BLaER1 (cell line): ENCODE measurements at regions not wholly inside any gene's neighbourhood (a gene's known extent, or its start where the extent isn't known, plus 50 kb on each side); places are given as distances from the start of the nearest gene placed in this dataset.

Experiments
- H3K27ac ChIP-seq: shearing (Covaris generic); formaldehyde crosslinking; 2 replicates; pipeline ENCODE4 v1.8.1; 2022
- H3K27me3 ChIP-seq: shearing (Covaris generic); formaldehyde crosslinking; 2 replicates; pipeline ENCODE4 v1.8.1; 2022
- H3K36me3 ChIP-seq: shearing (Covaris generic); formaldehyde crosslinking; 2 replicates; pipeline ENCODE4 v1.8.1; 2022
- H3K4me1 ChIP-seq: shearing (Covaris generic); formaldehyde crosslinking; 2 replicates; pipeline ENCODE4 v1.8.1; 2022
- H3K4me2 ChIP-seq: shearing (Covaris generic); formaldehyde crosslinking; 2 replicates; pipeline ENCODE4 v1.8.1; 2022
- H3K4me3 ChIP-seq: shearing (Covaris generic); formaldehyde crosslinking; 2 replicates; pipeline ENCODE4 v1.8.1; 2022
- H3K9ac ChIP-seq: shearing (Covaris generic); formaldehyde crosslinking; 2 replicates; pipeline ENCODE4 v1.8.1; 2022
- H3K9me3 ChIP-seq: shearing (Covaris generic); formaldehyde crosslinking; 2 replicates; pipeline ENCODE4 v1.8.1; 2022
- H4K20me1 ChIP-seq: shearing (Covaris generic); formaldehyde crosslinking; 2 replicates; pipeline ENCODE4 v1.8.1; 2022
- Cebpa-rat ChIP-seq: shearing (Covaris generic); IDR thresholded peaks from 2 replicates; pipeline ENCODE4 v1.8.1; 2022

GRCh38 chr3:151630938-151631441, 102.7 kb upstream of the AADACL2 start:
- H3K36me3 ChIP-seq = no peaks in the 10 kb centered on the region
- H3K4me1 ChIP-seq = no peaks in the 10 kb centered on the region
- no peak overlapping the region for H3K27ac ChIP-seq
- H3K4me2 ChIP-seq = no peak overlapping the region
- TF ChIP-seq Cebpa-rat = no peak
- H3K27me3 ChIP-seq = no peaks in the 10 kb centered on the region
- H3K9me3 ChIP-seq = no peaks in the 10 kb centered on the region
- H3K4me3 ChIP-seq = no peak overlapping the region
- H3K9ac ChIP-seq = no peak overlapping the region
- no peaks in the 10 kb centered on the region for H4K20me1 ChIP-seq

GRCh38 chr3:151630035-151630434, 103.7 kb upstream of the AADACL2 start:
- Histone ChIP-seq H4K20me1 (no peaks in the 10 kb centered on the region), H3K27me3 (no peaks in the 10 kb centered on the region), H3K9ac (no peak overlapping the region), H3K36me3 (no peaks in the 10 kb centered on the region), H3K4me2 (no peak overlapping the region), H3K27ac (no peak overlapping the region), H3K4me3 (no peak overlapping the region), H3K9me3 (no peaks in the 10 kb centered on the region), H3K4me1 (no peaks in the 10 kb centered on the region)
- TF ChIP-seq Cebpa-rat = no peak

DNA sequence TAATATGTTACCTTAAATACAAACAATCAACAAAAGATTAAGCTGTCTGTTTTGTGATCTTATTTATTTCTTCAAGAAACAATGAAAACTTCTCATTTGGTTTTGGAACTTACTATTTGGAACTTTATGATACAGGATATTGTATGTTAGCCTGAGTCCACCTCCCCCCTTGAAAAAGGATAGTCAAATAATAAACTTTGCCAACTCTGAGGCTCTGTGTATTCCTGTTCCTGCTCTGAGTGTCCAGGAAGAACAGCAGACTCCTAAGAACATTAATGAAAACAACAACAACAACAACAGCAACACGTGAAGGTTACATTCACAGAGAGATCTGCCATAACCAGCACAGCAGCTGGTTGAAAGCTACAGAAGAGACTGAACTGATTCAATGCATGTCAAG, 108.1 kb upstream of the AADACL2 start:
- H3K27me3 ChIP-seq = no peaks in the 10 kb centered on the region
- TF ChIP-seq Cebpa-rat = no peak
- no peaks in the 10 kb centered on the region for H3K36me3 ChIP-seq
- no peak overlapping the region for H3K27ac ChIP-seq
- no peak overlapping the region for H3K4me2 ChIP-seq
- no peak overlapping the region for H3K4me3 ChIP-seq
- no peaks in the 10 kb centered on the region for H3K9me3 ChIP-seq
- H4K20me1 ChIP-seq = no peaks in the 10 kb centered on the region
- H3K9ac ChIP-seq = no peak overlapping the region
- no peaks in the 10 kb centered on the region for H3K4me1 ChIP-seq

- TF ChIP-seq Cebpa-rat = no peak
- no peaks in the 10 kb centered on the region for H3K36me3 ChIP-seq
- no peak overlapping the region for H3K27ac ChIP-seq
- H3K27me3 ChIP-seq = no peaks in the 10 kb centered on the region
- no peaks in the 10 kb centered on the region for H3K9me3 ChIP-seq
- H3K9ac ChIP-seq = no peak overlapping the region
- no peak overlapping the region for H3K4me2 ChIP-seq
- H3K4me3 ChIP-seq = no peak overlapping the region
- no peaks in the 10 kb centered on the region for H4K20me1 ChIP-seq
- H3K4me1 ChIP-seq = no peaks in the 10 kb centered on the region
These were observed 108.6 kb upstream of the AADACL2 start for GRCh38 chr3:151625086-151625485.

GRCh38 chr3:151620071-151620470, 113.7 kb upstream of the AADACL2 start:
- Histone ChIP-seq H4K20me1 (no peaks in the 10 kb centered on the region), H3K9me3 (no peaks in the 10 kb centered on the region), H3K9ac (no peak overlapping the region), H3K36me3 (no peaks in the 10 kb centered on the region), H3K4me1 (no peaks in the 10 kb centered on the region), H3K27me3 (no peaks in the 10 kb centered on the region), H3K4me3 (no peak overlapping the region), H3K27ac (no peak overlapping the region), H3K4me2 (no peak overlapping the region)
- TF ChIP-seq Cebpa-rat = no peak

DNA sequence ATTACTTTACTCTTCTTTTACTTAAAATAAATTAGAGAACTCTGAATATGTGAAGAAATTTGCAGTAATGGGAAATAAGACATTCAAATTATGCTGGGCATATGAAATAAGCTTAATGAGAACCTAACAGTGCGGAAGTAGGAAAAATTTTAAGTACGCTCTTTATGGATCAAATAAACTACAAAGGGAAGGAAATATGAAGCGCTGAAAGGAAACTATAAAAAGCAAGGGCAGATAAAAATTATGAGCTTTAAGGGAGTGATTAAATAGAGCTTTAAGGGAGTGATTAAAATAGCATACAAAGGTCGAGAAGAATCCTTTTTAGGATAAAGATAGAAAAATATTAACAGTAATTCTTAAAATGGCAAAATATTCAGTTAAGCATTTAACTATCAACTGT, 118.3 kb upstream of the AADACL2 start:
- Histone ChIP-seq H3K9me3 (no peaks in the 10 kb centered on the region), H3K27me3 (no peaks in the 10 kb centered on the region), H3K4me3 (no peak overlapping the region), H3K9ac (no peak overlapping the region), H3K36me3 (no peaks in the 10 kb centered on the region), H4K20me1 (no peaks in the 10 kb centered on the region), H3K4me1 (no peaks in the 10 kb centered on the region), H3K27ac (no peak overlapping the region), H3K4me2 (no peak overlapping the region)
- TF ChIP-seq Cebpa-rat = no peak

DNA sequence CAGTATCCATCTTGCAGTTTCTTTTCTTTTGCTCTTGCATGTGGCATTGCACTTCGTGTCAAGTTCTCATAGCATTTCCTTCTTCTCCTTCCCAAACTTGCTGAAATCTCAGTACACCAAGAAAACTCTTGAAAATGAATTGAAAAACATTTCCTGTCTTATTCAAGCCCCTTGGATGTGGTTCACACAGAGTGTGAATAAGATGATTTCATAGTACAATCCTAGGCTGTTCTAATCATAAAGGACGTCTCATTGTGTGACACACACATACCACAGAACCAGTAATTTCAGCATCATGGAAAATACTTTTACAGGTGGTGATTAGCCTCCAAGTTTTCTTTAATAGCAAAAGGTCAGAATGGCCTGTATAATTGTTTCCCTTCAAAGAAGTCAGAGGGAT, 121.6 kb upstream of the AADACL2 start:
- Histone ChIP-seq H4K20me1 (no peaks in the 10 kb centered on the region), H3K4me3 (no peak overlapping the region), H3K9me3 (no peaks in the 10 kb centered on the region), H3K36me3 (no peaks in the 10 kb centered on the region), H3K4me1 (no peaks in the 10 kb centered on the region), H3K27ac (no peak overlapping the region), H3K4me2 (no peak overlapping the region), H3K9ac (no peak overlapping the region), H3K27me3 (no peaks in the 10 kb centered on the region)
- no peak for TF ChIP-seq Cebpa-rat

DNA sequence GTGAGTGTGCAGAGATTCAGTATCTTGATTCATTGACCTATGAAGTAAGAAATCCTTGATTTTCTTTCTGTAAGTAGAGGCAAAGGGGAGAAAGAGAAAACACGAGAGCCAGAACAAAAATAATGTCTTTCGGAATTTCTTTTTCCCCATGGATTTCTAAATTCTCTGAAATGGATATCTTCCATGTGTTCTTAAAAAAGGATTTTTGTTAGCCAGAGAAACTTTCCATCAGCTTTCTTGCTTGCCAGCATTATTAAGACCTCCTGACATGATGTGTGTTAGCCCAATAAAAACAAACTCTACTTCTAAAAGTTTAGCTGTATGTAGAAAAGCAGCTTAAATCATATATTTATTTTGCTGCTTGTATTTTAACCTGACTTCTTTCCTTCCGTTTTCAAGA, 122.3 kb upstream of the AADACL2 start:
- Histone ChIP-seq H3K4me1 (no peaks in the 10 kb centered on the region), H3K4me3 (no peak overlapping the region), H4K20me1 (no peaks in the 10 kb centered on the region), H3K9ac (no peak overlapping the region), H3K27me3 (no peaks in the 10 kb centered on the region), H3K4me2 (no peak overlapping the region), H3K36me3 (no peaks in the 10 kb centered on the region), H3K27ac (no peak overlapping the region), H3K9me3 (no peaks in the 10 kb centered on the region)
- TF ChIP-seq Cebpa-rat = no peak

- H3K9me3 ChIP-seq = no peaks in the 10 kb centered on the region
- no peaks in the 10 kb centered on the region for H4K20me1 ChIP-seq
- TF ChIP-seq Cebpa-rat = no peak
- no peaks in the 10 kb centered on the region for H3K4me1 ChIP-seq
- no peak overlapping the region for H3K9ac ChIP-seq
- H3K27me3 ChIP-seq = no peaks in the 10 kb centered on the region
- no peak overlapping the region for H3K27ac ChIP-seq
- H3K36me3 ChIP-seq = no peaks in the 10 kb centered on the region
- H3K4me2 ChIP-seq = no peak overlapping the region
- no peak overlapping the region for H3K4me3 ChIP-seq
These were observed 124.2 kb upstream of the AADACL2 start for GRCh38 chr3:151609491-151609890.

DNA sequence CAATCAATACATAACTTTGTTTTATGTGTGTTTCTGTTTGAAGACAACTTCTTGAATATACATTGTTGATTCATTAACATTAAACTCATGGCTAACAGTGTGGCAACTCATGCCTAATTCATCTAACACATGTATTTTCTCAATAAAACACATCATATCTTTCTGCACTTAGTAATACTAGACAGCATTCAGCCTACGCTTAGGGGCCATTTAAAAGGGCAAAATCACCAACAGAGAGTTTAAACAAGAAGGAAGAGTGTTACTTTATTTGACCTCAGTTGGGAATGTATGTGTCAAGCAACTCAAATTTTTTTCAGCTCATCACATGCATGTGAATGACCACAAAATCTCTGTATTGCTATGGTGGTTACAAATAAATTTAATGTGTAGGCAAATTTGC, 128.8 kb upstream of the AADACL2 start:
- Histone ChIP-seq H4K20me1 (no peaks in the 10 kb centered on the region), H3K36me3 (no peaks in the 10 kb centered on the region), H3K4me2 (no peak overlapping the region), H3K27ac (no peak overlapping the region), H3K9me3 (no peaks in the 10 kb centered on the region), H3K27me3 (no peaks in the 10 kb centered on the region), H3K9ac (no peak overlapping the region), H3K4me3 (no peak overlapping the region), H3K4me1 (no peaks in the 10 kb centered on the region)
- TF ChIP-seq Cebpa-rat = no peak

GRCh38 chr3:151600783-151601182, 132.9 kb upstream of the AADACL2 start:
- H4K20me1 ChIP-seq = no peaks in the 10 kb centered on the region
- H3K27me3 ChIP-seq = no peaks in the 10 kb centered on the region
- H3K4me1 ChIP-seq = no peaks in the 10 kb centered on the region
- H3K9ac ChIP-seq = no peak overlapping the region
- H3K27ac ChIP-seq = no peak overlapping the region
- TF ChIP-seq Cebpa-rat = no peak
- H3K9me3 ChIP-seq = no peaks in the 10 kb centered on the region
- H3K4me3 ChIP-seq = no peak overlapping the region
- H3K4me2 ChIP-seq = no peak overlapping the region
- H3K36me3 ChIP-seq = no peaks in the 10 kb centered on the region
